Astrocyte (in vitro differentiated cells and primary cell): ENCODE measurements at regions not wholly inside any gene's neighbourhood (a gene's known extent, or its start where the extent isn't known, plus 50 kb on each side); places are given as distances from the start of the nearest gene placed in this dataset.
A peak's percentile ranks its signal among the peaks of the same experiment; 100 is the strongest.

ENCODE experiments used
- DNase-seq: peaks from one replicate; pipeline ENCODE4 v3.0.0-alpha.2; 2010; ENCODE audit warnings: low read depth
- FAIRE-seq: peaks from 2 replicates; lab custom pipeline; 2011; peaks lifted over from hg19 to GRCh38; lab: Jason Lieb, UNC
- H2AFZ ChIP-seq: 2 replicates; pipeline ENCODE4 v1.6.0; 2012; ENCODE audit warnings: low read depth, low read length, inconsistent platforms
- H3K27ac ChIP-seq: 2 replicates; pipeline ENCODE4 v1.5.1; 2011; ENCODE audit warnings: low read depth, low read length, inconsistent platforms
- H3K27me3 ChIP-seq: 2 replicates; pipeline ENCODE4 v1.6.0; 2011; ENCODE audit warnings: low read length, inconsistent platforms; ENCODE audit not compliant: insufficient read depth
- H3K36me3 ChIP-seq: 2 replicates; pipeline ENCODE4 v1.5.1; 2011; ENCODE audit warnings: low read length, inconsistent platforms; ENCODE audit not compliant: insufficient read depth
- H3K4me1 ChIP-seq: 2 replicates; pipeline ENCODE4 v1.5.1; 2011; ENCODE audit warnings: low read length, inconsistent platforms; ENCODE audit not compliant: insufficient read depth
- H3K4me2 ChIP-seq: 2 replicates; pipeline ENCODE4 v1.6.0; 2012; ENCODE audit warnings: low read length, inconsistent platforms
- H3K4me3 ChIP-seq: 2 replicates; pipeline ENCODE4 v1.5.1; 2011; ENCODE audit warnings: low read depth, mild to moderate bottlenecking, low read length, inconsistent platforms; ENCODE audit not compliant: insufficient read depth
- H3K79me2 ChIP-seq: 2 replicates; pipeline ENCODE4 v1.6.0; 2012; ENCODE audit warnings: mild to moderate bottlenecking, low read length, inconsistent platforms; ENCODE audit not compliant: insufficient read depth
- H3K9ac ChIP-seq: 2 replicates; pipeline ENCODE4 v1.6.0; 2012; ENCODE audit warnings: mild to moderate bottlenecking, low read length, inconsistent platforms
- H3K9me3 ChIP-seq: 2 replicates; pipeline ENCODE4 v1.5.1; 2012; ENCODE audit warnings: low read depth, mild to moderate bottlenecking, low read length, inconsistent platforms; ENCODE audit not compliant: insufficient read depth
- H4K20me1 ChIP-seq: 2 replicates; pipeline ENCODE4 v1.6.0; 2012; ENCODE audit warnings: low read length, inconsistent platforms; ENCODE audit not compliant: insufficient read depth
- H3K27ac Mint-ChIP-seq: one replicate; pipeline ENCODE4 v1.8.0; 2021; ENCODE audit warnings: mild to moderate bottlenecking, mixed read lengths; ENCODE audit not compliant: unreplicated experiment
- H3K27me3 Mint-ChIP-seq: one replicate; pipeline ENCODE4 v1.8.0; 2021; ENCODE audit warnings: low read depth, mixed read lengths; ENCODE audit not compliant: unreplicated experiment
- H3K36me3 Mint-ChIP-seq: one replicate; pipeline ENCODE4 v1.8.0; 2021; ENCODE audit warnings: low read depth, mixed read lengths; ENCODE audit not compliant: unreplicated experiment
- H3K4me1 Mint-ChIP-seq: one replicate; pipeline ENCODE4 v1.8.0; 2021; ENCODE audit warnings: low read depth, mixed read lengths; ENCODE audit not compliant: unreplicated experiment
- H3K4me3 Mint-ChIP-seq: one replicate; pipeline ENCODE4 v1.8.0; 2021; ENCODE audit warnings: mild to moderate bottlenecking, moderate library complexity, mixed read lengths; ENCODE audit not compliant: unreplicated experiment
- H3K9me3 Mint-ChIP-seq: one replicate; pipeline ENCODE4 v1.8.0; 2021; ENCODE audit warnings: mild to moderate bottlenecking, mixed read lengths; ENCODE audit not compliant: unreplicated experiment
- CTCF ChIP-seq: IDR thresholded peaks from 2 replicates; pipeline ENCODE4 v1.5.1; 2011; ENCODE audit warnings: low read depth, mild to moderate bottlenecking, inconsistent platforms, low read length, moderate library complexity; ENCODE audit not compliant: insufficient read depth
- EZH2 ChIP-seq: IDR thresholded peaks from 2 replicates; pipeline ENCODE4 v1.6.1; 2012; ENCODE audit warnings: mild to moderate bottlenecking, low read length, inconsistent platforms; ENCODE audit not compliant: insufficient read depth

DNA sequence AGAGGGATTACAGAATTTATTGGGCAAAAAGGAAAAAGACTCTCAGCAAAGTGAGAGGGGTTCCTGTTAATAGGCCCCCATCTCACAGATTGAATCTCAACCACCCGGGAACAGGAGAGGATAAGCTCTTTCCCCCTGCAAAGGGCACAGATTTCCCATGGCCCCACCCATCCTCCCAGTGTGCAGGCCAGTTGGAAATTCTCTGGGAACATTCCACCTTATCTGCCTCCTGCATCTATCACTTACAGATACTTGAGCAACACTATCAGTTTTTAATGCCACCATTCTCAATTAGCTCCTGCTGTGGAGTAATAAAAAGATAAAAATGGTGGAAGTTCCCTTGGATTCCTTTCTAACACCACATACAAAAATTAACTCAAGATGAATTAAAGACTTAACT, 350.0 kb upstream of the BCHE start:
- no peaks in the 10 kb centered on the region for H3K27me3 ChIP-seq
- no peak overlapping the region for H3K27ac ChIP-seq
- no peak overlapping the region for H3K4me2 ChIP-seq
- no peaks in the 10 kb centered on the region for H3K9me3 ChIP-seq
- FAIRE-seq (no peak), DNase-seq (no peak)
- H3K79me2 ChIP-seq = no peaks in the 10 kb centered on the region
- no peaks in the 10 kb centered on the region for H3K36me3 ChIP-seq
- H3K4me3 ChIP-seq = no peak overlapping the region
- TF ChIP-seq CTCF (no peak), EZH2 (no peak)
- no peaks in the 10 kb centered on the region for H3K27me3 Mint-ChIP-seq
- H3K4me1 ChIP-seq = peaks cover 8% of the 10 kb centered on the region
- no peaks in the 10 kb centered on the region for H4K20me1 ChIP-seq
- no peak overlapping the region for H3K4me3 Mint-ChIP-seq
- H3K36me3 Mint-ChIP-seq = no peaks in the 10 kb centered on the region
- no peak overlapping the region for H2AFZ ChIP-seq
- no peak overlapping the region for H3K9ac ChIP-seq
- H3K9me3 Mint-ChIP-seq = no peaks in the 10 kb centered on the region
- H3K4me1 Mint-ChIP-seq = peaks cover 25% of the 10 kb centered on the region
- no peak overlapping the region for H3K27ac Mint-ChIP-seq

DNA sequence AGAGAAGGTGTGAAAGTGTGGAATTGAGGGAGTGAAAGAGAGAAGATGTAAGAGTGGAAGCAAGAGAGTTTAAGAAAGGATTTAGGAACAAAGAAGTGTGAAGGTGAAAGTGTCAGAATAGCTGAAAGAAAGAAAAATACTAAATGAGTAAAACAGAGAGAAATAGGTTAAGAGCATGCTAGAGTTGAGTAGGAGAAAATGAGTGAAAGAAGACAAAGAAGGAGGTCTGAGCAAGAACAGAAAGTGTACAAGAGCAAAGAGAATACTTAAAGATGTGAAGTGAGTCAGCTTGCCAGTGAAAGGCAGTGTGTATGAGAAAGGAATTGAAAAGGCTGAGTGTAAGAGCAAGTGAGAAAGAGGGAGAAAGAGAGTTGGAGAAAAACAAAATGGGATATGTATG, 348.8 kb upstream of the BCHE start:
- no peaks in the 10 kb centered on the region for H3K79me2 ChIP-seq
- Mint-ChIP-seq H3K27me3 (no peaks in the 10 kb centered on the region), H3K9me3 (no peaks in the 10 kb centered on the region), H3K4me1 (peaks cover 19% of the 10 kb centered on the region), H3K27ac (peak overlapping the region; percentile 56), H3K4me3 (no peak overlapping the region), H3K36me3 (no peaks in the 10 kb centered on the region)
- H3K9me3 ChIP-seq = no peaks in the 10 kb centered on the region
- no peak overlapping the region for H2AFZ ChIP-seq
- no peak overlapping the region for H3K4me2 ChIP-seq
- no peak for DNase-seq
- H3K4me1 ChIP-seq = peaks cover 8% of the 10 kb centered on the region
- H3K9ac ChIP-seq = no peak overlapping the region
- H4K20me1 ChIP-seq = no peaks in the 10 kb centered on the region
- H3K27me3 ChIP-seq = no peaks in the 10 kb centered on the region
- no peak overlapping the region for H3K4me3 ChIP-seq
- TF ChIP-seq EZH2 = no peak
- H3K27ac ChIP-seq = no peak overlapping the region
- FAIRE-seq = no peak
- no peaks in the 10 kb centered on the region for H3K36me3 ChIP-seq

DNA sequence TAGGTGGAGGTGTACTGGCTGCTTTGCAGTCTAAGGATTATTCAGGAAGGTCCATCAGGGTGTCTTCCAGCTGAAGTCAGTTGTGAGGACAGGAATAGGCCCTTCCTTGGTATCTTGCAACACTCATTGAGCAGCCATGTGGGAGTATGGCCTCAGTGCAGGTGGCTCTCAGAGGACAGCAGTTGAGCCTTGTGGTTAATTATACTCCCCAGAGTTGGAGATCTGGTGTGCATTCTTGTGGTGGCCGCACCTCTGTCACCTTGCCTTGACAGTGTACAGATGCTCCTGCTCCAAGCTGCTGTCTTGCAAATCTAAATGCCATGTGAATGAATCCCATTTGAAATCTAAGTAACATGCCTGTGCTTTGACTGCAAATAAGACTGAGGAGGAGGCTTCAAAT, 339.9 kb upstream of the BCHE start:
- Mint-ChIP-seq H3K9me3 (peaks cover 2% of the 10 kb centered on the region), H3K27ac (no peak overlapping the region), H3K36me3 (no peaks in the 10 kb centered on the region), H3K27me3 (no peaks in the 10 kb centered on the region), H3K4me1 (peaks cover 8% of the 10 kb centered on the region), H3K4me3 (no peak overlapping the region)
- TF ChIP-seq CTCF (no peak), EZH2 (no peak)
- H3K4me3 ChIP-seq = no peak overlapping the region
- no peak overlapping the region for H3K9ac ChIP-seq
- H3K9me3 ChIP-seq = no peaks in the 10 kb centered on the region
- H3K4me1 ChIP-seq = no peaks in the 10 kb centered on the region
- H3K27ac ChIP-seq = no peak overlapping the region
- no peaks in the 10 kb centered on the region for H3K79me2 ChIP-seq
- no peaks in the 10 kb centered on the region for H3K27me3 ChIP-seq
- no peak overlapping the region for H3K4me2 ChIP-seq
- no peak for FAIRE-seq
- H3K36me3 ChIP-seq = no peaks in the 10 kb centered on the region
- H2AFZ ChIP-seq = no peak overlapping the region
- DNase-seq = peak; percentile 0
- no peaks in the 10 kb centered on the region for H4K20me1 ChIP-seq
